HEK293T (cell line): ENCODE measurements at regions not wholly inside any gene's neighbourhood (a gene's known extent, or its start where the extent isn't known, plus 50 kb on each side); places are given as distances from the start of the nearest gene placed in this dataset.

Source experiments
- CTCF ChIA-PET: fragments of 350-600 bp; formaldehyde crosslinking; extraction: SDS; loops from one replicate; lab custom pipeline; 2021; ENCODE audit warnings: antibody characterized with exemption, inconsistent platforms; lab: Yijun Ruan, JAX
- POLR2A ChIA-PET: fragments of 350-600 bp; formaldehyde crosslinking; extraction: SDS; loops from one replicate; lab custom pipeline; 2020; ENCODE audit warnings: antibody characterized with exemption, inconsistent platforms; lab: Yijun Ruan, JAX
- DNase-seq: peaks from one replicate; pipeline ENCODE4 v3.0.0; 2012; ENCODE audit warnings: mixed read lengths; ENCODE audit errors: extremely low spot score
- ARNT ChIP-seq: fragments of 450-650 bp; IDR thresholded peaks from 2 replicates; pipeline ENCODE4 v1.6.1; 2017; ENCODE audit warnings: mild to moderate bottlenecking
- BHLHE40 ChIP-seq: fragments of 450-650 bp; IDR thresholded peaks from 2 replicates; pipeline ENCODE4 v1.6.1; 2016; ENCODE audit warnings: mild to moderate bottlenecking, moderate library complexity, borderline replicate concordance
- CTBP1 ChIP-seq: fragments of 450-650 bp; IDR thresholded peaks from 2 replicates; pipeline ENCODE4 v1.6.1; 2016; ENCODE audit warnings: borderline replicate concordance
- ELF4 ChIP-seq: fragments of 450-650 bp; IDR thresholded peaks from 2 replicates; pipeline ENCODE4 v1.6.1; 2017; ENCODE audit warnings: antibody characterized with exemption
- FOXA1 ChIP-seq: fragments of 450-650 bp; IDR thresholded peaks from 2 replicates; pipeline ENCODE4 v1.6.1; 2016; ENCODE audit warnings: mild to moderate bottlenecking
- FOXK2 ChIP-seq: fragments of 450-650 bp; IDR thresholded peaks from 2 replicates; pipeline ENCODE4 v1.6.1; 2016; ENCODE audit warnings: mild to moderate bottlenecking
- FOXM1 ChIP-seq: fragments of 450-650 bp; IDR thresholded peaks from 2 replicates; pipeline ENCODE4 v1.6.1; 2017; ENCODE audit warnings: mild to moderate bottlenecking, borderline replicate concordance
- HDGF ChIP-seq: fragments of 450-650 bp; IDR thresholded peaks from 2 replicates; pipeline ENCODE4 v1.6.1; 2017; ENCODE audit warnings: antibody characterized with exemption, borderline replicate concordance
- L3MBTL2 ChIP-seq: fragments of 450-650 bp; conservative IDR thresholded peaks from 2 replicates; pipeline ENCODE4 v1.6.1; 2016; ENCODE audit warnings: mild to moderate bottlenecking
- LEF1 ChIP-seq: fragments of 450-650 bp; IDR thresholded peaks from 2 replicates; pipeline ENCODE4 v1.6.1; 2017; ENCODE audit warnings: mild to moderate bottlenecking, borderline replicate concordance
- NFRKB ChIP-seq: fragments of 450-650 bp; IDR thresholded peaks from 2 replicates; pipeline ENCODE4 v1.6.1; 2016; ENCODE audit warnings: mild to moderate bottlenecking, moderate library complexity
- PKNOX1 ChIP-seq: fragments of 450-650 bp; IDR thresholded peaks from 2 replicates; pipeline ENCODE4 v1.6.1; 2016
- SP1 ChIP-seq: fragments of 450-650 bp; IDR thresholded peaks from 2 replicates; pipeline ENCODE4 v1.6.1; 2017
- SUZ12 ChIP-seq: fragments of 450-650 bp; IDR thresholded peaks from 2 replicates; pipeline ENCODE4 v1.6.1; 2016; ENCODE audit warnings: mild to moderate bottlenecking
- TARDBP ChIP-seq: fragments of 450-650 bp; IDR thresholded peaks from 2 replicates; pipeline ENCODE4 v1.6.1; 2016
- ZNF384 ChIP-seq: fragments of 450-650 bp; IDR thresholded peaks from 2 replicates; pipeline ENCODE4 v1.6.1; 2016

GRCh38 chr18:73843455-73843854 is 304.2 kb downstream of the FBXO15 start:
- TF ChIP-seq ZNF384 (no peak), SUZ12 (no peak), LEF1 (no peak), TARDBP (no peak), ELF4 (no peak), SP1 (no peak), NFRKB (no peak), HDGF (no peak), FOXA1 (no peak)
- ChIA-PET POLR2A (no interaction called here), CTCF (interaction anchor here (0.6 to 1.2 kb wide), 2 partner anchors 153 to 1081 kb away, joined by 3 to 7 read pairs; no protein-coding TSS in a partner anchor)
- DNase-seq = no peak

GRCh38 chr18:73842795-73843394 is 304.7 kb downstream of the FBXO15 start:
- ChIA-PET POLR2A (no interaction called here), CTCF (interaction anchor here (0.6 to 1.2 kb wide), 4 partner anchors 22 to 1080 kb away, joined by 3 to 7 read pairs (median 3); no protein-coding TSS in a partner anchor)
- peak; percentile 34 for DNase-seq
- TF ChIP-seq SUZ12 = no peak
- TF ChIP-seq TARDBP = no peak
- peak; percentile 46; the same call in 1 of the 2 replicates for TF ChIP-seq ARNT
- TF ChIP-seq L3MBTL2 = peak; percentile 37

- no peak for TF ChIP-seq CTBP1
- no peak for TF ChIP-seq ELF4
- no peak for TF ChIP-seq HDGF
- TF ChIP-seq TARDBP = no peak
- POLR2A ChIA-PET = no interaction called here
- CTCF ChIA-PET = no interaction called here
- no peak for DNase-seq
These were observed 306.0 kb downstream of the FBXO15 start for GRCh38 chr18:73841661-73842060.

GRCh38 chr18:73840319-73840945 is 307.2 kb downstream of the FBXO15 start:
- CTCF ChIA-PET = no interaction called here
- DNase-seq = no peak

GRCh38 chr18:73839441-73839840 is 308.2 kb downstream of the FBXO15 start:
- no peak for DNase-seq
- POLR2A ChIA-PET = no interaction called here
- CTCF ChIA-PET = no interaction called here
- no peak for TF ChIP-seq ARNT
- no peak for TF ChIP-seq SP1
- no peak for TF ChIP-seq ELF4
- TF ChIP-seq TARDBP = no peak
- TF ChIP-seq CTBP1 = no peak

More at GRCh38 chr18:73840319-73840945, 307.2 kb downstream of the FBXO15 start:
- POLR2A ChIA-PET = no interaction called here
- TF ChIP-seq BHLHE40 (no peak), ZNF384 (no peak), PKNOX1 (no peak), TARDBP (no peak), FOXK2 (no peak), LEF1 (no peak), CTBP1 (no peak), L3MBTL2 (no peak), SUZ12 (no peak), ARNT (no peak), NFRKB (no peak), FOXA1 (no peak), HDGF (no peak), SP1 (no peak), ELF4 (no peak), FOXM1 (no peak)

GRCh38 chr18:73838107-73838506 is 309.5 kb downstream of the FBXO15 start:
- TF ChIP-seq ELF4 = no peak
- TF ChIP-seq SP1 = no peak
- no peak for TF ChIP-seq HDGF
- TF ChIP-seq LEF1 = no peak
- TF ChIP-seq SUZ12 = no peak
- no peak for TF ChIP-seq ARNT
- TF ChIP-seq FOXM1 = no peak
- no peak for TF ChIP-seq CTBP1
- no peak for TF ChIP-seq PKNOX1
- no peak for TF ChIP-seq ZNF384
- TF ChIP-seq FOXK2 = no peak
- no peak for TF ChIP-seq BHLHE40
- no peak for TF ChIP-seq L3MBTL2
- no peak for TF ChIP-seq TARDBP
- TF ChIP-seq FOXA1 = no peak
- TF ChIP-seq NFRKB = no peak
- CTCF ChIA-PET = no interaction called here
- DNase-seq = no peak
- POLR2A ChIA-PET = no interaction called here

- ChIA-PET CTCF (no interaction called here), POLR2A (no interaction called here)
- no peak for TF ChIP-seq SUZ12
- TF ChIP-seq L3MBTL2 = no peak
- no peak for TF ChIP-seq NFRKB
- TF ChIP-seq SP1 = no peak
- no peak for DNase-seq
These were observed 311.8 kb downstream of the FBXO15 start for GRCh38 chr18:73835656-73836364.
